8988T (cell line): ENCODE measurements at regions not wholly inside any gene's neighbourhood (a gene's known extent, or its start where the extent isn't known, plus 50 kb on each side); places are given as distances from the start of the nearest gene placed in this dataset.

Source experiments
- DNase-seq: peaks from one replicate; pipeline ENCODE4 v3.0.0; 2011

GRCh38 chr10:71127773-71128172, 84.6 kb upstream of the UNC5B start:
- no peak for DNase-seq

- DNase-seq: no peak
These were observed 83.9 kb upstream of the UNC5B start for GRCh38 chr10:71128311-71128980.

GRCh38 chr10:71131096-71131495, 81.3 kb upstream of the UNC5B start:
- no peak for DNase-seq

GRCh38 chr10:71131508-71132088, 80.8 kb upstream of the UNC5B start:
- no peak for DNase-seq

- no peak for DNase-seq
These were observed 80.0 kb upstream of the UNC5B start for GRCh38 chr10:71132321-71132810.

GRCh38 chr10:71133710-71134686, 78.4 kb upstream of the UNC5B start:
- DNase-seq: no peak

GRCh38 chr10:71134732-71135211, 77.6 kb upstream of the UNC5B start:
- no peak for DNase-seq

GRCh38 chr10:71135236-71135635, 77.1 kb upstream of the UNC5B start:
- DNase-seq: no peak

GRCh38 chr10:71136036-71136721, 76.2 kb upstream of the UNC5B start:
- DNase-seq: no peak

- no peak for DNase-seq
These were observed 74.7 kb upstream of the UNC5B start for GRCh38 chr10:71137701-71138100.

GRCh38 chr10:71138166-71138830, 74.1 kb upstream of the UNC5B start:
- no peak for DNase-seq

- no peak for DNase-seq
These were observed 70.8 kb upstream of the UNC5B start for GRCh38 chr10:71141528-71141927.

GRCh38 chr10:71143170-71143569, 69.2 kb upstream of the UNC5B start:
- no peak for DNase-seq

GRCh38 chr10:71143610-71144009, 68.8 kb upstream of the UNC5B start:
- no peak for DNase-seq

- DNase-seq: no peak
These were observed 67.5 kb upstream of the UNC5B start for GRCh38 chr10:71144824-71145223.

GRCh38 chr10:71145352-71145945, 66.9 kb upstream of the UNC5B start:
- no peak for DNase-seq

- DNase-seq: no peak
These were observed 61.6 kb upstream of the UNC5B start for GRCh38 chr10:71150796-71151195.

- DNase-seq: no peak
These were observed 60.3 kb upstream of the UNC5B start for GRCh38 chr10:71152043-71152442.

- DNase-seq: no peak
These were observed 55.9 kb upstream of the UNC5B start for GRCh38 chr10:71156436-71156835.

- no peak for DNase-seq
These were observed 54.9 kb upstream of the UNC5B start for GRCh38 chr10:71157435-71157834.

- no peak for DNase-seq
These were observed 54.1 kb upstream of the UNC5B start for GRCh38 chr10:71158251-71158650.

- no peak for DNase-seq
These were observed 53.5 kb upstream of the UNC5B start for GRCh38 chr10:71158902-71159301.
